Fibroblast of lung (primary cell): ENCODE measurements at regions not wholly inside any gene's neighbourhood (a gene's known extent, or its start where the extent isn't known, plus 50 kb on each side); places are given as distances from the start of the nearest gene placed in this dataset.

Source experiments
- EZH2 ChIP-seq: IDR thresholded peaks from 2 replicates; pipeline ENCODE4 v1.5.1; 2012; ENCODE audit warnings: low read length, control low read depth, mild to moderate bottlenecking; ENCODE audit errors: missing control alignments
- TF ChIP-seq, protein P1 (sequence below), 2 donors: IDR thresholded peaks in 1 of 2; conservative IDR thresholded peaks in 1 of 2; 1 replicate in 1 of 2; 2 replicates in 1 of 2; pipeline ENCODE4 v1.5.1; 2011 to 2012; ENCODE audit warnings: low read length in 2 of 2, control low read depth in 1 of 2, inconsistent platforms in 1 of 2, low read depth in 1 of 2, mild to moderate bottlenecking in 1 of 2

DNA sequence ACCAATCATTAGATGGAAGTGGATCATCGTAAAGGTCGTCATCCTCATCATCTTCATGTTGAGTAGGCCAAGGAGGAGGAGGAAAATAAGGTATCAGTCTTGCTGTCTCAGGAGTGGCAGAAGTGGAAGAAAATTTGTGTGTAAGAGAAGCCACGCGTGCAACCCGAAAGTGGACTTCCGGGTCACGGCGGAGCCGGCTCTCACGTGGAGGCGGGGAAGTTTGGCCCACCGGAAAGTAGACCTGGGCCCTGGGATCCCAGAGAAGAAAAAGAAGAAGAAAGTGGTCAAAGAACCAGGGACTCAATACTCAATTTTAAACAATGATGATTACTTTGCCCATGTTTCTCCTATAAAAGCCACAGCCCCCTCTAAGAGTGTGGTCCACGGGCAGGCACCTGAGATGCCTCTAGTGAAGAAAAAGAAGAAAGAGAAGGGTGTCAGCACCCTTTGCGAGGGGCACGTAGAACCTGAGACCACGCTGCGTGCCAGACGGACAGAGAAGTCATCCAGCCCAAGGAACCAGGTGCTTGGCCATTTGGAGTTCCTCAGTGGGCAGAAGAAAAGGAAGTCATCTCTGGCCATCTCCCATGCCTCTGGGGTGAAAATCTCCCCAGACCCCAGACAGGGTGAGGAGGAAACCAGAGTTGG lies 365.8 kb downstream of the BCAT1 start:
- TF ChIP-seq, protein P1, sequence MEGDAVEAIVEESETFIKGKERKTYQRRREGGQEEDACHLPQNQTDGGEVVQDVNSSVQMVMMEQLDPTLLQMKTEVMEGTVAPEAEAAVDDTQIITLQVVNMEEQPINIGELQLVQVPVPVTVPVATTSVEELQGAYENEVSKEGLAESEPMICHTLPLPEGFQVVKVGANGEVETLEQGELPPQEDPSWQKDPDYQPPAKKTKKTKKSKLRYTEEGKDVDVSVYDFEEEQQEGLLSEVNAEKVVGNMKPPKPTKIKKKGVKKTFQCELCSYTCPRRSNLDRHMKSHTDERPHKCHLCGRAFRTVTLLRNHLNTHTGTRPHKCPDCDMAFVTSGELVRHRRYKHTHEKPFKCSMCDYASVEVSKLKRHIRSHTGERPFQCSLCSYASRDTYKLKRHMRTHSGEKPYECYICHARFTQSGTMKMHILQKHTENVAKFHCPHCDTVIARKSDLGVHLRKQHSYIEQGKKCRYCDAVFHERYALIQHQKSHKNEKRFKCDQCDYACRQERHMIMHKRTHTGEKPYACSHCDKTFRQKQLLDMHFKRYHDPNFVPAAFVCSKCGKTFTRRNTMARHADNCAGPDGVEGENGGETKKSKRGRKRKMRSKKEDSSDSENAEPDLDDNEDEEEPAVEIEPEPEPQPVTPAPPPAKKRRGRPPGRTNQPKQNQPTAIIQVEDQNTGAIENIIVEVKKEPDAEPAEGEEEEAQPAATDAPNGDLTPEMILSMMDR (conservative IDR thresholded peaks at IDR 0.05 in 1 of 2, IDR thresholded peaks at IDR 0.05 in 1 of 2; ENCODE audit: low read depth in 1 of 2, low read length in 2 of 2) = no peak
- TF ChIP-seq EZH2 = no peak
